BE2C (cell line): ENCODE measurements at regions not wholly inside any gene's neighbourhood (a gene's known extent, or its start where the extent isn't known, plus 50 kb on each side); places are given as distances from the start of the nearest gene placed in this dataset.

Experiments used
- DNase-seq: peaks from one replicate; pipeline ENCODE4 v3.0.0-alpha.2; 2020
- H3K27me3 ChIP-seq: fragments of 250-450 bp; sonication (Bioruptor Pico); 2 replicates; pipeline ENCODE4 v1.5.1; 2020; ENCODE audit warnings: mild to moderate bottlenecking
- H3K36me3 ChIP-seq: fragments of 250-450 bp; sonication (Bioruptor Pico); 2 replicates; pipeline ENCODE4 v1.5.1; 2020; ENCODE audit warnings: mild to moderate bottlenecking
- H3K4me1 ChIP-seq: fragments of 250-450 bp; sonication (Bioruptor Pico); 2 replicates; pipeline ENCODE4 v1.5.1; 2020
- H3K4me3 ChIP-seq: 2 replicates; pipeline ENCODE4 v1.5.1; 2011; ENCODE audit warnings: low read depth, low read length
- H3K9me3 ChIP-seq: fragments of 250-450 bp; sonication (Bioruptor Pico); 2 replicates; pipeline ENCODE4 v1.5.1; 2020
- CTCF ChIP-seq: IDR thresholded peaks from 2 replicates; pipeline ENCODE4 v1.5.1; 2012; ENCODE audit warnings: mild to moderate bottlenecking, low read depth, low read length

- no peak for DNase-seq
- no peaks in the 10 kb centered on the region for H3K4me1 ChIP-seq
- no peak overlapping the region for H3K4me3 ChIP-seq
- H3K36me3 ChIP-seq = no peaks in the 10 kb centered on the region
- no peak for TF ChIP-seq CTCF
- no peaks in the 10 kb centered on the region for H3K27me3 ChIP-seq
- no peaks in the 10 kb centered on the region; the same call in 1 of the 2 replicates for H3K9me3 ChIP-seq
These were observed 1487.5 kb downstream of the BRD1 start for GRCh38 chr22:48340191-48340590.

- Histone ChIP-seq H3K27me3 (no peaks in the 10 kb centered on the region), H3K9me3 (no peaks in the 10 kb centered on the region; the same call in 1 of the 2 replicates), H3K36me3 (no peaks in the 10 kb centered on the region), H3K4me1 (no peaks in the 10 kb centered on the region), H3K4me3 (no peak overlapping the region)
- no peak for DNase-seq
- TF ChIP-seq CTCF = no peak
These were observed 1488.6 kb downstream of the BRD1 start for GRCh38 chr22:48338793-48339705.

GRCh38 chr22:48337957-48338792 lies 1489.5 kb downstream of the BRD1 start:
- TF ChIP-seq CTCF = no peak
- H3K9me3 ChIP-seq = no peaks in the 10 kb centered on the region; the same call in 1 of the 2 replicates
- no peaks in the 10 kb centered on the region for H3K36me3 ChIP-seq
- H3K4me3 ChIP-seq = no peak overlapping the region
- H3K27me3 ChIP-seq = no peaks in the 10 kb centered on the region
- no peaks in the 10 kb centered on the region for H3K4me1 ChIP-seq
- DNase-seq = no peak

GRCh38 chr22:48336339-48337060 lies 1491.2 kb downstream of the BRD1 start:
- Histone ChIP-seq H3K4me3 (no peak overlapping the region), H3K36me3 (no peaks in the 10 kb centered on the region), H3K27me3 (no peaks in the 10 kb centered on the region), H3K9me3 (peaks cover 3% of the 10 kb centered on the region; the same call in 1 of the 2 replicates), H3K4me1 (no peaks in the 10 kb centered on the region)
- no peak for DNase-seq
- no peak for TF ChIP-seq CTCF

GRCh38 chr22:48335442-48336139 lies 1492.1 kb downstream of the BRD1 start:
- no peaks in the 10 kb centered on the region for H3K36me3 ChIP-seq
- H3K27me3 ChIP-seq = no peaks in the 10 kb centered on the region
- H3K4me1 ChIP-seq = no peaks in the 10 kb centered on the region
- H3K9me3 ChIP-seq = peaks cover 3% of the 10 kb centered on the region; the same call in 1 of the 2 replicates
- no peak overlapping the region for H3K4me3 ChIP-seq
- DNase-seq = no peak
- no peak for TF ChIP-seq CTCF
